Retinal pigment epithelial cell (primary cell): ENCODE measurements at regions not wholly inside any gene's neighbourhood (a gene's known extent, or its start where the extent isn't known, plus 50 kb on each side); places are given as distances from the start of the nearest gene placed in this dataset.

Experiments used
- DNase-seq: peaks from one replicate; pipeline ENCODE4 v3.0.0-alpha.2; 2010; ENCODE audit warnings: low read depth
- H3K4me3 ChIP-seq: 2 replicates; pipeline ENCODE4 v1.5.1; 2011; ENCODE audit warnings: mild to moderate bottlenecking, low read length, control low read depth, moderate library complexity
- TF ChIP-seq, protein P1 (sequence below): conservative IDR thresholded peaks from 2 replicates; pipeline ENCODE4 v1.5.1; 2011; ENCODE audit warnings: low read depth, low read length, control low read depth, inconsistent platforms

GRCh38 chr15:58287891-58288290, 143.9 kb upstream of the LIPC start:
- H3K4me3 ChIP-seq = no peak overlapping the region
- no peak for DNase-seq
- TF ChIP-seq, protein P1, sequence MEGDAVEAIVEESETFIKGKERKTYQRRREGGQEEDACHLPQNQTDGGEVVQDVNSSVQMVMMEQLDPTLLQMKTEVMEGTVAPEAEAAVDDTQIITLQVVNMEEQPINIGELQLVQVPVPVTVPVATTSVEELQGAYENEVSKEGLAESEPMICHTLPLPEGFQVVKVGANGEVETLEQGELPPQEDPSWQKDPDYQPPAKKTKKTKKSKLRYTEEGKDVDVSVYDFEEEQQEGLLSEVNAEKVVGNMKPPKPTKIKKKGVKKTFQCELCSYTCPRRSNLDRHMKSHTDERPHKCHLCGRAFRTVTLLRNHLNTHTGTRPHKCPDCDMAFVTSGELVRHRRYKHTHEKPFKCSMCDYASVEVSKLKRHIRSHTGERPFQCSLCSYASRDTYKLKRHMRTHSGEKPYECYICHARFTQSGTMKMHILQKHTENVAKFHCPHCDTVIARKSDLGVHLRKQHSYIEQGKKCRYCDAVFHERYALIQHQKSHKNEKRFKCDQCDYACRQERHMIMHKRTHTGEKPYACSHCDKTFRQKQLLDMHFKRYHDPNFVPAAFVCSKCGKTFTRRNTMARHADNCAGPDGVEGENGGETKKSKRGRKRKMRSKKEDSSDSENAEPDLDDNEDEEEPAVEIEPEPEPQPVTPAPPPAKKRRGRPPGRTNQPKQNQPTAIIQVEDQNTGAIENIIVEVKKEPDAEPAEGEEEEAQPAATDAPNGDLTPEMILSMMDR = no peak

DNA sequence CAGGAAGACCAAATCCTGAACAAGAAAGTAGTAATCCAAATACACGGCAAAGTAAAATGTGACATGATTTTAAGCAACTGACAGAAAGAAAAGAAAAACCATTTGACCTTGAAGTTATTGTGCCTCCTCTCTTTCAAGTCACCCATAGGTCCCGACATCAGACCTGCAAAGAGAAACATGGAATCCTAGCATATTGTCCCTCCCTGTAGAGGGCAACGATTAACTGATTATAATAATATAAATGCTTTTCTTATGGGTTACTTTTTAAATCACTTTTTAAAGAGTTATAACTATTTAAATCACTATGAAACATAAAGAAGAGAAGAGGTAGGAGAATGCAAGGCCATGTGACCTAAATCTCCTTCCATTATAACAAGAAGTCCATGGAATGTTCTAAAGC, 143.2 kb upstream of the LIPC start:
- TF ChIP-seq, protein P1 = no peak
- H3K4me3 ChIP-seq = no peak overlapping the region
- DNase-seq = no peak

- H3K4me3 ChIP-seq = no peak overlapping the region
- no peak for DNase-seq
- TF ChIP-seq, protein P1 = no peak
Measured at GRCh38 chr15:58291848-58292247, 139.9 kb upstream of the LIPC start.

DNA sequence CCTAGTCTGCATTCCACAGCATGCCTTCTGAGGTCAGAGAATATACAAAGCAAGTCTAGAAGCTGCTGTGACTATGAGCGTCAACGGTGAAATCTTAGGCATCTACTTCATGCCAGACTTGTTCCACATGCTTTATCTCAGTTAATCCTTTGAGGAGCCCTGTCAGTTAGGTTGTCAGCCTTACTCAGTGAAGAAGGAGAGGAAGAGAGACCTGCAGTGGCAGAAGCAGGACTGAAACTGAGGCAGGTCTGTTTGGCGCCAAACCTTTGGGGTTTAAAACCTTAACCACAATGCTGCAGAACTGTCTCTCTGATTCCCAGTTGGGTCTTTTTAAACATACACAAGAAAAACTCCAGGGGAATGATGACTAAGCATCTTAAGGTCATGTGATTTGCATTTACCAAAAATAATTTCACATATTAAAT, 139.0 kb upstream of the LIPC start:
- TF ChIP-seq, protein P1 = no peak
- peak; percentile 30 for DNase-seq

GRCh38 chr15:58293622-58294550, 137.9 kb upstream of the LIPC start:
- no peak for DNase-seq
- H3K4me3 ChIP-seq = no peak overlapping the region
- TF ChIP-seq, protein P1 = no peak

More for the DNA sequence above, 139.0 kb upstream of the LIPC start:
- no peak overlapping the region for H3K4me3 ChIP-seq

GRCh38 chr15:58294681-58295254, 137.0 kb upstream of the LIPC start:
- DNase-seq = no peak
- TF ChIP-seq, protein P1 = no peak
- H3K4me3 ChIP-seq = no peak overlapping the region
